ENCODE measurements at regions not wholly inside any gene's neighbourhood (a gene's known extent, or its start where the extent isn't known, plus 50 kb on each side); places are given as distances from the start of the nearest gene placed in this dataset.

- no peak for TF ChIP-seq CTCF (IDR thresholded peaks at IDR 0.05; ENCODE audit: control extremely low read depth, extremely low read depth, low read depth, missing control alignments)
- POLR2A ChIA-PET, result no interaction called here
- no peak for DNase-seq (ENCODE audit: extremely low spot score)
- CTCF ChIA-PET, result interaction anchor here (0.9 to 1.2 kb wide), 3 partner anchors 9 to 15 kb away, joined by 3 to 7 read pairs (median 3); no protein-coding TSS in a partner anchor
Measured at GRCh38 chr2:15040429-15041084, 408.0 kb downstream of the LRATD1 start.

GRCh38 chr2:15041429-15041837 lies 408.9 kb downstream of the LRATD1 start:
- no peak for DNase-seq (ENCODE audit: extremely low spot score)
- CTCF ChIA-PET, result interaction anchor here (0.9 to 1.2 kb wide), 2 partner anchors 12 to 15 kb away, joined by 3 read pairs; no protein-coding TSS in a partner anchor
- no peak for TF ChIP-seq CTCF (IDR thresholded peaks at IDR 0.05; ENCODE audit: control extremely low read depth, extremely low read depth, low read depth, missing control alignments)
- POLR2A ChIA-PET, result no interaction called here

GRCh38 chr2:15042801-15043217 lies 410.3 kb downstream of the LRATD1 start:
- DNase-seq (ENCODE audit: extremely low spot score), result no peak

GRCh38 chr2:15043336-15044058 lies 411.0 kb downstream of the LRATD1 start:
- ChIA-PET CTCF (no interaction called here), POLR2A (no interaction called here)
- no peak for DNase-seq (ENCODE audit: extremely low spot score)
- no peak for TF ChIP-seq CTCF (IDR thresholded peaks at IDR 0.05; ENCODE audit: control extremely low read depth, extremely low read depth, low read depth, missing control alignments)

More at GRCh38 chr2:15042801-15043217, 410.3 kb downstream of the LRATD1 start:
- ChIA-PET POLR2A (no interaction called here), CTCF (no interaction called here)
- no peak for TF ChIP-seq CTCF (IDR thresholded peaks at IDR 0.05; ENCODE audit: control extremely low read depth, extremely low read depth, low read depth, missing control alignments)

GRCh38 chr2:15045054-15045453 lies 412.5 kb downstream of the LRATD1 start:
- TF ChIP-seq CTCF (IDR thresholded peaks at IDR 0.05; ENCODE audit: control extremely low read depth, extremely low read depth, low read depth, missing control alignments), result no peak
- no peak for DNase-seq (ENCODE audit: extremely low spot score)
- CTCF ChIA-PET, result no interaction called here
- POLR2A ChIA-PET, result no interaction called here

- CTCF ChIA-PET, result no interaction called here
- TF ChIP-seq CTCF (IDR thresholded peaks at IDR 0.05; ENCODE audit: control extremely low read depth, extremely low read depth, low read depth, missing control alignments), result no peak
- POLR2A ChIA-PET, result no interaction called here
- DNase-seq (ENCODE audit: extremely low spot score), result no peak
Measured at GRCh38 chr2:15047184-15047583, 414.7 kb downstream of the LRATD1 start.
